KMS-11 (cell line): ENCODE measurements at regions not wholly inside any gene's neighbourhood (a gene's known extent, or its start where the extent isn't known, plus 50 kb on each side); places are given as distances from the start of the nearest gene placed in this dataset.

Experiments
- H2AFZ ChIP-seq: fragments of 200-600 bp; sonication (generic); 2 replicates; pipeline ENCODE4 v1.6.1; 2016; ENCODE audit warnings: antibody characterized with exemption, mixed run types, low read depth
- H3K27ac ChIP-seq: fragments of 200-600 bp; sonication (generic); 2 replicates; pipeline ENCODE4 v1.6.1; 2016; ENCODE audit warnings: mild to moderate bottlenecking, mixed run types
- H3K27me3 ChIP-seq: fragments of 200-600 bp; sonication (generic); 2 replicates; pipeline ENCODE4 v1.6.1; 2017; ENCODE audit warnings: mild to moderate bottlenecking, low read depth, mixed run types, moderate library complexity; ENCODE audit not compliant: insufficient read depth
- H3K36me3 ChIP-seq: fragments of 200-600 bp; sonication (generic); 2 replicates; pipeline ENCODE4 v1.6.1; 2017; ENCODE audit warnings: mild to moderate bottlenecking, mixed run types; ENCODE audit not compliant: insufficient read depth
- H3K4me1 ChIP-seq: fragments of 200-600 bp; sonication (generic); 2 replicates; pipeline ENCODE4 v1.6.1; 2016; ENCODE audit warnings: mild to moderate bottlenecking, low read depth, mixed run types; ENCODE audit not compliant: poor library complexity, severe bottlenecking
- H3K4me2 ChIP-seq: fragments of 200-600 bp; sonication (generic); 2 replicates; pipeline ENCODE4 v1.7.0; 2016; ENCODE audit warnings: mild to moderate bottlenecking, mixed run types
- H3K4me3 ChIP-seq: fragments of 200-600 bp; sonication (generic); IDR thresholded peaks from 2 replicates; pipeline ENCODE4 v1.6.1; 2017; ENCODE audit warnings: low read depth, low read length, mixed read lengths; ENCODE audit not compliant: insufficient read depth
- H3K79me2 ChIP-seq: fragments of 200-600 bp; sonication (generic); 2 replicates; pipeline ENCODE4 v1.6.1; 2016; ENCODE audit warnings: low read depth, mixed run types; ENCODE audit not compliant: insufficient read depth
- H3K9ac ChIP-seq: fragments of 200-600 bp; sonication (generic); 2 replicates; pipeline ENCODE4 v1.6.1; 2016; ENCODE audit warnings: mild to moderate bottlenecking, mixed run types
- H4K20me1 ChIP-seq: fragments of 200-600 bp; sonication (generic); 2 replicates; pipeline ENCODE4 v1.6.1; 2016; ENCODE audit warnings: mild to moderate bottlenecking, mixed run types; ENCODE audit not compliant: insufficient read depth
- CTCF ChIP-seq: fragments of 200-600 bp; sonication (generic); conservative IDR thresholded peaks from 2 replicates; pipeline ENCODE4 v1.6.1; 2017; ENCODE audit warnings: low read depth, mild to moderate bottlenecking, antibody characterized with exemption, low read length, moderate library complexity, mixed read lengths

GRCh38 chr5:176727528-176727900, 80.2 kb downstream of the TSPAN17 start:
- peaks cover 57% of the 10 kb centered on the region; the same call in 1 of the 2 replicates for H3K27me3 ChIP-seq
- H3K9ac ChIP-seq = no peak overlapping the region
- no peak overlapping the region for H3K4me2 ChIP-seq
- H3K36me3 ChIP-seq = no peaks in the 10 kb centered on the region
- H3K79me2 ChIP-seq = no peaks in the 10 kb centered on the region
- no peak overlapping the region for H3K4me3 ChIP-seq
- H4K20me1 ChIP-seq = no peaks in the 10 kb centered on the region
- H3K4me1 ChIP-seq = no peaks in the 10 kb centered on the region
- no peak for TF ChIP-seq CTCF
- no peak overlapping the region for H2AFZ ChIP-seq
- H3K27ac ChIP-seq = no peak overlapping the region

GRCh38 chr5:176727983-176728675, 80.8 kb downstream of the TSPAN17 start:
- no peak overlapping the region for H3K4me3 ChIP-seq
- TF ChIP-seq CTCF = no peak

GRCh38 chr5:176728831-176729251, 81.5 kb upstream of the UNC5A start:
- H4K20me1 ChIP-seq = no peaks in the 10 kb centered on the region
- no peak overlapping the region for H2AFZ ChIP-seq
- peaks cover 54% of the 10 kb centered on the region; the same call in 1 of the 2 replicates for H3K27me3 ChIP-seq
- H3K27ac ChIP-seq = no peak overlapping the region
- TF ChIP-seq CTCF = no peak
- H3K36me3 ChIP-seq = no peaks in the 10 kb centered on the region
- H3K4me2 ChIP-seq = no peak overlapping the region
- no peak overlapping the region for H3K9ac ChIP-seq
- no peaks in the 10 kb centered on the region for H3K4me1 ChIP-seq
- H3K79me2 ChIP-seq = no peaks in the 10 kb centered on the region
- H3K4me3 ChIP-seq = no peak overlapping the region

More at GRCh38 chr5:176727983-176728675, 80.8 kb downstream of the TSPAN17 start:
- H3K27ac ChIP-seq = no peak overlapping the region
- peaks cover 54% of the 10 kb centered on the region; the same call in 1 of the 2 replicates for H3K27me3 ChIP-seq
- H2AFZ ChIP-seq = no peak overlapping the region
- H3K4me2 ChIP-seq = no peak overlapping the region
- no peaks in the 10 kb centered on the region for H3K4me1 ChIP-seq
- H3K36me3 ChIP-seq = no peaks in the 10 kb centered on the region
- no peaks in the 10 kb centered on the region for H4K20me1 ChIP-seq
- no peak overlapping the region for H3K9ac ChIP-seq
- no peaks in the 10 kb centered on the region for H3K79me2 ChIP-seq

- Histone ChIP-seq H3K36me3 (no peaks in the 10 kb centered on the region), H3K4me3 (no peak overlapping the region), H3K79me2 (no peaks in the 10 kb centered on the region), H3K4me1 (no peaks in the 10 kb centered on the region), H3K4me2 (no peak overlapping the region), H3K27me3 (peaks cover 49% of the 10 kb centered on the region; the same call in 1 of the 2 replicates), H2AFZ (no peak overlapping the region), H3K27ac (no peak overlapping the region), H4K20me1 (no peaks in the 10 kb centered on the region), H3K9ac (no peak overlapping the region)
- no peak for TF ChIP-seq CTCF
These were observed 79.4 kb upstream of the UNC5A start for GRCh38 chr5:176730815-176731475.
